ENCODE measurements at regions not wholly inside any gene's neighbourhood (a gene's known extent, or its start where the extent isn't known, plus 50 kb on each side); places are given as distances from the start of the nearest gene placed in this dataset.

- no peak overlapping the region for H3K4me3 ChIP-seq (ENCODE audit: low read depth in 2 of 2, low read length in 1 of 2)
- no peak overlapping the region for H3K27ac ChIP-seq (ENCODE audit: low read depth in 2 of 2, low read length in 1 of 2)
- DNase-seq = no peak
- no peak overlapping the region for H3K4me2 ChIP-seq
- CTCF ChIA-PET = interaction anchor here (0.6 to 0.7 kb wide), 2 partner anchors 15 to 203 kb away, joined by 3 to 4 read pairs; no protein-coding TSS in a partner anchor
- no peak overlapping the region for H3K9ac ChIP-seq
- POLR2A ChIA-PET = no interaction called here
- H3K79me2 ChIP-seq (ENCODE audit: insufficient read depth) = no peaks in the 10 kb centered on the region
- 64% methylated on average over 2 of the region's 2 CpGs for WGBS (ENCODE audit: low lambda C conversion rate)
- TF ChIP-seq PBX3 (IDR thresholded peaks at IDR 0.05) (no peak), RAD21 (IDR thresholded peaks at IDR 0.05; ENCODE audit: low read length) (no peak), NRF1 (IDR thresholded peaks at IDR 0.05; ENCODE audit: low read depth, low read length) (no peak), NFIC (IDR thresholded peaks at IDR 0.05; ENCODE audit: borderline replicate concordance) (no peak), USF2 (IDR thresholded peaks at IDR 0.05; ENCODE audit: borderline replicate concordance, low read depth, low read length) (no peak), RFX5 (IDR thresholded peaks at IDR 0.05; ENCODE audit: low read length) (no peak), MEF2A (IDR thresholded peaks at IDR 0.05; ENCODE audit: borderline replicate concordance, low read depth) (no peak), ZBTB33 (IDR thresholded peaks at IDR 0.05; ENCODE audit: borderline replicate concordance, low read depth) (no peak), ELF1 (IDR thresholded peaks at IDR 0.05) (no peak), FOXJ3 (CRISPR knock-in tag; IDR thresholded peaks at IDR 0.05) (no peak), TAF1 (IDR thresholded peaks at IDR 0.05; ENCODE audit: borderline replicate concordance, low read depth, low read length) (no peak), TEAD4 (IDR thresholded peaks at IDR 0.05; ENCODE audit: borderline replicate concordance, insufficient read depth) (no peak), GATA2 (CRISPR knock-in tag; IDR thresholded peaks at IDR 0.05) (no peak), TCF12 (IDR thresholded peaks at IDR 0.05) (no peak)
- TF ChIP-seq, protein P1, sequence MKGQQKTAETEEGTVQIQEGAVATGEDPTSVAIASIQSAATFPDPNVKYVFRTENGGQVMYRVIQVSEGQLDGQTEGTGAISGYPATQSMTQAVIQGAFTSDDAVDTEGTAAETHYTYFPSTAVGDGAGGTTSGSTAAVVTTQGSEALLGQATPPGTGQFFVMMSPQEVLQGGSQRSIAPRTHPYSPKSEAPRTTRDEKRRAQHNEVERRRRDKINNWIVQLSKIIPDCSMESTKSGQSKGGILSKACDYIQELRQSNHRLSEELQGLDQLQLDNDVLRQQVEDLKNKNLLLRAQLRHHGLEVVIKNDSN (IDR thresholded peaks at IDR 0.05; ENCODE audit: borderline replicate concordance, low read depth) = no peak
- TF ChIP-seq, protein P2, sequence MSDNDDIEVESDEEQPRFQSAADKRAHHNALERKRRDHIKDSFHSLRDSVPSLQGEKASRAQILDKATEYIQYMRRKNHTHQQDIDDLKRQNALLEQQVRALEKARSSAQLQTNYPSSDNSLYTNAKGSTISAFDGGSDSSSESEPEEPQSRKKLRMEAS (IDR thresholded peaks at IDR 0.05; ENCODE audit: low read depth) = no peak
- TF ChIP-seq, protein P3, sequence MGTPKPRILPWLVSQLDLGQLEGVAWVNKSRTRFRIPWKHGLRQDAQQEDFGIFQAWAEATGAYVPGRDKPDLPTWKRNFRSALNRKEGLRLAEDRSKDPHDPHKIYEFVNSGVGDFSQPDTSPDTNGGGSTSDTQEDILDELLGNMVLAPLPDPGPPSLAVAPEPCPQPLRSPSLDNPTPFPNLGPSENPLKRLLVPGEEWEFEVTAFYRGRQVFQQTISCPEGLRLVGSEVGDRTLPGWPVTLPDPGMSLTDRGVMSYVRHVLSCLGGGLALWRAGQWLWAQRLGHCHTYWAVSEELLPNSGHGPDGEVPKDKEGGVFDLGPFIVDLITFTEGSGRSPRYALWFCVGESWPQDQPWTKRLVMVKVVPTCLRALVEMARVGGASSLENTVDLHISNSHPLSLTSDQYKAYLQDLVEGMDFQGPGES (IDR thresholded peaks at IDR 0.05; ENCODE audit: low read depth, low read length) = no peak
- H2AFZ ChIP-seq (ENCODE audit: low read depth) = no peak overlapping the region
- H3K9me2 ChIP-seq = no peaks in the 10 kb centered on the region
- H4K20me1 ChIP-seq (ENCODE audit: insufficient read depth) = no peaks in the 10 kb centered on the region
- H3F3A ChIP-seq (replicated peaks; ENCODE audit: insufficient read depth) = no peaks in the 10 kb centered on the region
- no peaks in the 10 kb centered on the region for H3K27me3 ChIP-seq (ENCODE audit: insufficient read depth)
- no peaks in the 10 kb centered on the region for H3K4me1 ChIP-seq (ENCODE audit: control insufficient read depth in 1 of 2, insufficient read depth in 2 of 2, low read depth in 1 of 2, low read length in 1 of 2)
- no peaks in the 10 kb centered on the region for H3K36me3 ChIP-seq (replicated peaks in 1 of 2; ENCODE audit: control insufficient read depth in 1 of 2, insufficient read depth in 2 of 2, low read length in 1 of 2)
- no peaks in the 10 kb centered on the region for H3K9me3 ChIP-seq
Measured at GRCh38 chr3:107920538-107920937, 170.3 kb downstream of the CD47 start.

Measured in SK-N-SH (cell line).